Kidney epithelial cell (primary cell): ENCODE measurements at regions not wholly inside any gene's neighbourhood (a gene's known extent, or its start where the extent isn't known, plus 50 kb on each side); places are given as distances from the start of the nearest gene placed in this dataset.

Experiments used
- DNase-seq: peaks from one replicate; pipeline ENCODE4 v3.0.0-alpha.2; 2010; ENCODE audit warnings: low read depth
- H3K27me3 ChIP-seq: 2 replicates; pipeline ENCODE4 v1.6.0; 2011; ENCODE audit warnings: low read length; ENCODE audit not compliant: control insufficient read depth, insufficient read depth
- H3K36me3 ChIP-seq: 2 replicates; pipeline ENCODE4 v1.5.1; 2011; ENCODE audit warnings: low read length; ENCODE audit not compliant: control insufficient read depth, insufficient read depth
- H3K4me3 ChIP-seq: 2 replicates; pipeline ENCODE4 v1.5.1; 2011; ENCODE audit warnings: low read depth, mild to moderate bottlenecking, control low read depth, low read length
- TF ChIP-seq, protein P1 (sequence below): IDR thresholded peaks from 2 replicates; pipeline ENCODE4 v1.5.1; 2011; ENCODE audit warnings: mild to moderate bottlenecking, moderate library complexity, low read length, control low read depth, inconsistent platforms; ENCODE audit not compliant: insufficient read depth, poor library complexity, severe bottlenecking

DNA sequence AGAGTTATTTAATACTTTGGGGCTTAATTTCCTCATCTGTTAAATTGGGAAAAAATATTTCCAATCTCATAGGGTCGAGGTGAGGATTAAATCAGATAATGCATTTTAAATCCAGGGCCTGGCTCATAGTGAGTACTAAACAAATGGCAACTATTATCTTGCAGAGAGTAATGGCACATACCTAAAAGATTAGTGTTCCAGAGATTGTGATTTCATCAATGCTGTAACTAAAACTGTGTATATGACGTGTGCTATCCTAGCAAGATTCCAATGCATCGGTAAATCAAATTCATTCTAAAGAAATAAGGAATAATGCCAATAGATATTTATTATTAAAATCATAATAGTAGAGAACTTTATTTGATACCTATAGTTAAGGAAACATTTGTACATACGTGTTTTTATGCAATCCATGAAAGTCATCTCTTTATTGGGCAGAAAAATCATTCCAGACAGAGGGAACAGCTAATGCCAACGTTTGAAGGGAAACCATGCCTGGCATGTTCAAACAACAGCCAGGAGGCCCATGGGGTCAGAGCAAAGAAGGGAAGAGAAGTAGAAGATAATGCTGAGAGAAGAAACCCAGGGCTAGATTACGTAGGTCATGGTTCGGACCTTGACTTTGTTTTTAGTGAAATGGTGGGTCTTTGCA is 174.8 kb upstream of the AGR3 start:
- DNase-seq: no peak
- Histone ChIP-seq H3K4me3 (no peak overlapping the region), H3K36me3 (no peaks in the 10 kb centered on the region), H3K27me3 (no peaks in the 10 kb centered on the region)
- TF ChIP-seq, protein P1, sequence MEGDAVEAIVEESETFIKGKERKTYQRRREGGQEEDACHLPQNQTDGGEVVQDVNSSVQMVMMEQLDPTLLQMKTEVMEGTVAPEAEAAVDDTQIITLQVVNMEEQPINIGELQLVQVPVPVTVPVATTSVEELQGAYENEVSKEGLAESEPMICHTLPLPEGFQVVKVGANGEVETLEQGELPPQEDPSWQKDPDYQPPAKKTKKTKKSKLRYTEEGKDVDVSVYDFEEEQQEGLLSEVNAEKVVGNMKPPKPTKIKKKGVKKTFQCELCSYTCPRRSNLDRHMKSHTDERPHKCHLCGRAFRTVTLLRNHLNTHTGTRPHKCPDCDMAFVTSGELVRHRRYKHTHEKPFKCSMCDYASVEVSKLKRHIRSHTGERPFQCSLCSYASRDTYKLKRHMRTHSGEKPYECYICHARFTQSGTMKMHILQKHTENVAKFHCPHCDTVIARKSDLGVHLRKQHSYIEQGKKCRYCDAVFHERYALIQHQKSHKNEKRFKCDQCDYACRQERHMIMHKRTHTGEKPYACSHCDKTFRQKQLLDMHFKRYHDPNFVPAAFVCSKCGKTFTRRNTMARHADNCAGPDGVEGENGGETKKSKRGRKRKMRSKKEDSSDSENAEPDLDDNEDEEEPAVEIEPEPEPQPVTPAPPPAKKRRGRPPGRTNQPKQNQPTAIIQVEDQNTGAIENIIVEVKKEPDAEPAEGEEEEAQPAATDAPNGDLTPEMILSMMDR: no peak

- Histone ChIP-seq H3K4me3 (no peak overlapping the region), H3K27me3 (no peaks in the 10 kb centered on the region), H3K36me3 (no peaks in the 10 kb centered on the region)
- no peak for DNase-seq
- TF ChIP-seq, protein P1: no peak
These were observed 175.3 kb upstream of the AGR3 start for GRCh38 chr7:17057143-17057509.

DNA sequence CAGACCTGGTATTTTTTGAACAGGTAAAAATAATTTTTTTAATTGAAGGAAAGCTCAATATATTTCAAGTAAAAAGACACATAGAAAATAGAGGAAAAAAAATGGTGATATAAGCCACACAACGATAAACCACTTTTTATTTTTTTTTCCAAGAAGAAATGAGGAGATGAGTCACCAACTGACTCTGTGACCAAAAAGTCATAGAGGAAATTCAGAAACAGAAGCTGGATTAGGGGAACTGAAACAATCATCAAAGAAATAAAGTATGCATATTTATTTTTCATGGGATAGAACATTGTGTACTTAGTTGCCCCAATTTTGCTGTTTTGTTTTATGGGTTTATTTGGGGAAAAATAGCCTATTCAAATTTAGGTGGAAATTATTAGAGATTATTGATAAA is 176.8 kb upstream of the AGR3 start:
- Histone ChIP-seq H3K4me3 (no peak overlapping the region), H3K27me3 (no peaks in the 10 kb centered on the region), H3K36me3 (no peaks in the 10 kb centered on the region)
- TF ChIP-seq, protein P1: no peak
- DNase-seq: no peak

- Histone ChIP-seq H3K4me3 (no peak overlapping the region), H3K36me3 (no peaks in the 10 kb centered on the region), H3K27me3 (no peaks in the 10 kb centered on the region)
- no peak for DNase-seq
- TF ChIP-seq, protein P1: no peak
These were observed 178.3 kb upstream of the AGR3 start for GRCh38 chr7:17060051-17060450.

DNA sequence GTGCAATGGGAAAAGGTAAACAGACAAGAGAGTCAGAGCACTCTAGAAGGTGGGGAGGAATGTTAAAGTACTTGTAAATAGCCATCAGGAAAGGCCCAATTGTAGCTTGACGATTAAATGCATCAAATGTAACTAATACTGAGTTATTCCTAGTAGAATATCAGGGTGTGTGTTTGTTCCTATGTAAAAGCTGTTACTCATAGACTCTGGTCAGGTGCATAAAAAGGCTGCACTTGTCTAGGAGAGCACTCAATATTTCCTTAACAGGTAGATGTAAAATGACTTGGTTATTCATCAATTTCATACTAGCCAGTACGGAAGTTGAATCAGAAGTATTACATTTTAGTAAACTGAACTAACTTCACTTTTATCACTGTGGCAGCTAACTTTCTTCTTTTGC is 179.7 kb upstream of the AGR3 start:
- H3K27me3 ChIP-seq: no peaks in the 10 kb centered on the region
- no peaks in the 10 kb centered on the region for H3K36me3 ChIP-seq
- TF ChIP-seq, protein P1: no peak
- H3K4me3 ChIP-seq: no peak overlapping the region
- no peak for DNase-seq
